ENCODE measurements at regions not wholly inside any gene's neighbourhood (a gene's known extent, or its start where the extent isn't known, plus 50 kb on each side); places are given as distances from the start of the nearest gene placed in this dataset.

GRCh38 chr3:4006288-4006687 lies 207.1 kb downstream of the LRRN1 start:
- no peaks in the 10 kb centered on the region for H3K27me3 ChIP-seq (ENCODE audit: insufficient read depth, low read length)
- no peak overlapping the region for H3K4me2 ChIP-seq (ENCODE audit: insufficient read depth, low read length)
- no peaks in the 10 kb centered on the region for H3K79me2 ChIP-seq (ENCODE audit: insufficient read depth, low read length)
- H2AFZ ChIP-seq (ENCODE audit: low read length): no peak overlapping the region
- TF ChIP-seq CTCF (IDR thresholded peaks at IDR 0.05; ENCODE audit: extremely low read depth, low read depth, low read length): no peak
- no peaks in the 10 kb centered on the region for H3K9me3 ChIP-seq (ENCODE audit: low read depth, low read length)
- DNase-seq (ENCODE audit: insufficient read length, low spot score, missing footprints): no peak
- no peaks in the 10 kb centered on the region for H4K20me1 ChIP-seq (ENCODE audit: insufficient read depth, low read length)
- H3K4me1 ChIP-seq (ENCODE audit: insufficient read depth, low read length): no peaks in the 10 kb centered on the region
- no peak overlapping the region for H3K4me3 ChIP-seq (ENCODE audit: insufficient read depth, low read length)
- H3K27ac ChIP-seq (ENCODE audit: low read depth, low read length): no peak overlapping the region
- no peaks in the 10 kb centered on the region for H3K36me3 ChIP-seq (ENCODE audit: insufficient read depth, low read length)

GRCh38 chr3:4008205-4008604 lies 209.0 kb downstream of the LRRN1 start:
- no peak for DNase-seq (ENCODE audit: insufficient read length, low spot score, missing footprints)
- TF ChIP-seq CTCF (IDR thresholded peaks at IDR 0.05; ENCODE audit: extremely low read depth, low read depth, low read length): no peak
- no peaks in the 10 kb centered on the region for H3K79me2 ChIP-seq (ENCODE audit: insufficient read depth, low read length)

GRCh38 chr3:4011166-4011565 lies 211.9 kb downstream of the LRRN1 start:
- DNase-seq (ENCODE audit: insufficient read length, low spot score, missing footprints): no peak

More at GRCh38 chr3:4008205-4008604, 209.0 kb downstream of the LRRN1 start:
- no peak overlapping the region for H3K4me2 ChIP-seq (ENCODE audit: insufficient read depth, low read length)
- H3K27ac ChIP-seq (ENCODE audit: low read depth, low read length): no peak overlapping the region
- no peaks in the 10 kb centered on the region for H3K4me1 ChIP-seq (ENCODE audit: insufficient read depth, low read length)
- no peaks in the 10 kb centered on the region for H3K36me3 ChIP-seq (ENCODE audit: insufficient read depth, low read length)
- H2AFZ ChIP-seq (ENCODE audit: low read length): no peak overlapping the region
- no peaks in the 10 kb centered on the region for H3K9me3 ChIP-seq (ENCODE audit: low read depth, low read length)
- H4K20me1 ChIP-seq (ENCODE audit: insufficient read depth, low read length): no peaks in the 10 kb centered on the region
- H3K27me3 ChIP-seq (ENCODE audit: insufficient read depth, low read length): no peaks in the 10 kb centered on the region
- H3K4me3 ChIP-seq (ENCODE audit: insufficient read depth, low read length): no peak overlapping the region

GRCh38 chr3:4015426-4015825 lies 216.2 kb downstream of the LRRN1 start:
- Histone ChIP-seq H3K4me1 (ENCODE audit: insufficient read depth, low read length) (no peaks in the 10 kb centered on the region), H3K4me3 (ENCODE audit: insufficient read depth, low read length) (no peak overlapping the region), H3K27me3 (ENCODE audit: insufficient read depth, low read length) (no peaks in the 10 kb centered on the region), H4K20me1 (ENCODE audit: insufficient read depth, low read length) (no peaks in the 10 kb centered on the region), H3K79me2 (ENCODE audit: insufficient read depth, low read length) (no peaks in the 10 kb centered on the region), H3K36me3 (ENCODE audit: insufficient read depth, low read length) (no peaks in the 10 kb centered on the region), H3K27ac (ENCODE audit: low read depth, low read length) (no peak overlapping the region), H3K9me3 (ENCODE audit: low read depth, low read length) (peaks cover 4% of the 10 kb centered on the region), H2AFZ (ENCODE audit: low read length) (no peak overlapping the region), H3K4me2 (ENCODE audit: insufficient read depth, low read length) (no peak overlapping the region)
- DNase-seq (ENCODE audit: insufficient read length, low spot score, missing footprints): peak; percentile 14
- TF ChIP-seq CTCF (IDR thresholded peaks at IDR 0.05; ENCODE audit: extremely low read depth, low read depth, low read length): no peak

More at GRCh38 chr3:4011166-4011565, 211.9 kb downstream of the LRRN1 start:
- H3K27me3 ChIP-seq (ENCODE audit: insufficient read depth, low read length): no peaks in the 10 kb centered on the region
- no peak overlapping the region for H3K27ac ChIP-seq (ENCODE audit: low read depth, low read length)
- no peak for TF ChIP-seq CTCF (IDR thresholded peaks at IDR 0.05; ENCODE audit: extremely low read depth, low read depth, low read length)
- H2AFZ ChIP-seq (ENCODE audit: low read length): no peak overlapping the region
- H3K79me2 ChIP-seq (ENCODE audit: insufficient read depth, low read length): no peaks in the 10 kb centered on the region
- no peak overlapping the region for H3K4me2 ChIP-seq (ENCODE audit: insufficient read depth, low read length)
- no peaks in the 10 kb centered on the region for H3K9me3 ChIP-seq (ENCODE audit: low read depth, low read length)
- no peaks in the 10 kb centered on the region for H4K20me1 ChIP-seq (ENCODE audit: insufficient read depth, low read length)
- no peak overlapping the region for H3K4me3 ChIP-seq (ENCODE audit: insufficient read depth, low read length)
- no peaks in the 10 kb centered on the region for H3K4me1 ChIP-seq (ENCODE audit: insufficient read depth, low read length)
- no peaks in the 10 kb centered on the region for H3K36me3 ChIP-seq (ENCODE audit: insufficient read depth, low read length)
